HepG2 (cell line): ENCODE measurements at regions not wholly inside any gene's neighbourhood (a gene's known extent, or its start where the extent isn't known, plus 50 kb on each side); places are given as distances from the start of the nearest gene placed in this dataset.

Experiments used
- ATAC-seq: fragments of 200-7000 bp; cut with Tn5 transposase; 3 replicates; pipeline ENCODE4 v1.9.1; 2020; ENCODE audit warnings: mild to moderate bottlenecking, moderate library complexity
- BruUV-seq: library from RNA; stranded (reverse); fragments of 400-500 nt; replicated peaks from 2 replicates; lab custom pipeline; 2021; lab: Mats Ljungman, UMichigan
- CTCF ChIA-PET: fragments of 300-600 bp; formaldehyde crosslinking; extraction: SDS; loops from one replicate; lab custom pipeline; 2021; ENCODE audit warnings: low total read pairs, inconsistent platforms, low intra/inter-chr PET ratio; lab: Yijun Ruan, JAX
- POLR2A ChIA-PET: fragments of 350-600 bp; sonication (Branson Sonifier 250); formaldehyde crosslinking; loops from one replicate; lab custom pipeline; 2020; ENCODE audit warnings: antibody characterized with exemption, inconsistent platforms; lab: Yijun Ruan, JAX
- DNase-seq: peaks from one replicate; pipeline ENCODE4 v3.0.0-alpha.2; 2015; ENCODE audit warnings: low spot score
- FAIRE-seq: peaks from 3 replicates; lab custom pipeline; 2011; peaks lifted over from hg19 to GRCh38; lab: Jason Lieb, UNC
- H2AFZ ChIP-seq: one replicate; pipeline ENCODE4 v1.6.1; 2011; ENCODE audit warnings: low read length, inconsistent platforms
- H3K27ac ChIP-seq: fragments of 300-600 bp; 3 replicates; pipeline ENCODE4 v1.8.0; 2011; ENCODE audit warnings: mixed run types, mild to moderate bottlenecking, mixed read lengths, low read length, inconsistent platforms; ENCODE audit not compliant: insufficient read depth; ENCODE audit errors: extremely low read length
- H3K27me3 ChIP-seq, 2 experiments: fragments of 200-600 bp in 1 of 2; 2 replicates in 1 of 2; 3 replicates in 1 of 2; pipeline versions ENCODE4 v1.6.0 to v1.8.0; 2011; ENCODE audit warnings: low read length in 2 of 2, mild to moderate bottlenecking in 2 of 2, moderate library complexity in 2 of 2, inconsistent platforms in 1 of 2; ENCODE audit not compliant: insufficient read depth in 2 of 2, control insufficient read depth in 1 of 2
- H3K36me3 ChIP-seq, 2 experiments: fragments of 200-600 bp in 1 of 2; replicated peaks in 1 of 2; 2 replicates in 1 of 2; 3 replicates in 1 of 2; pipeline versions ENCODE4 v1.5.1 to v1.8.0; 2011; ENCODE audit warnings: low read length in 2 of 2, inconsistent platforms in 1 of 2; ENCODE audit not compliant: insufficient read depth in 2 of 2, control insufficient read depth in 1 of 2
- H3K4me1 ChIP-seq: 2 replicates; pipeline ENCODE4 v1.5.1; 2012; ENCODE audit warnings: low read length, inconsistent platforms; ENCODE audit not compliant: insufficient read depth
- H3K4me2 ChIP-seq: 2 replicates; pipeline ENCODE4 v1.6.0; 2011; ENCODE audit warnings: low read depth, low read length, inconsistent platforms
- H3K4me3 ChIP-seq, 3 experiments: fragments of 200-600 bp in 1 of 3; sonication (generic), shearing (Covaris generic) in 1 of 3; replicated peaks in 1 of 3; 2 replicates each; pipeline ENCODE4 v1.5.1; 2011 to 2016; ENCODE audit warnings: low read length in 3 of 3, inconsistent platforms in 2 of 3, low read depth in 2 of 3, mild to moderate bottlenecking in 2 of 3, control low read depth in 1 of 3, mixed read lengths in 1 of 3; ENCODE audit not compliant: insufficient read depth in 1 of 3
- H3K79me2 ChIP-seq: one replicate; pipeline ENCODE4 v1.6.1; 2011; ENCODE audit warnings: low read length, inconsistent platforms; ENCODE audit not compliant: insufficient read depth
- H3K9ac ChIP-seq: 2 replicates; pipeline ENCODE4 v1.6.0; 2011; ENCODE audit warnings: mild to moderate bottlenecking, low read depth, low read length, inconsistent platforms; ENCODE audit not compliant: insufficient read depth
- H3K9me3 ChIP-seq: 2 replicates; pipeline ENCODE4 v1.5.1; 2012; ENCODE audit warnings: mild to moderate bottlenecking, low read length
- H4K20me1 ChIP-seq: 2 replicates; pipeline ENCODE4 v1.6.0; 2011; ENCODE audit warnings: inconsistent platforms, mild to moderate bottlenecking, low read length, moderate library complexity; ENCODE audit not compliant: insufficient read depth
- CBX5 ChIP-seq: sonication (generic); formaldehyde crosslinking; IDR thresholded peaks from 2 replicates; pipeline ENCODE4 v1.4.0; 2020; ENCODE audit warnings: missing genetic modification reagents, borderline replicate concordance
- CHCHD3 ChIP-seq: sonication (generic); formaldehyde crosslinking; IDR thresholded peaks from 2 replicates; pipeline ENCODE4 v1.8.0; 2022; ENCODE audit warnings: mild to moderate bottlenecking, missing genetic modification reagents, moderate library complexity
- CREM ChIP-seq, 2 experiments: sonication (generic) in 1 of 2; formaldehyde crosslinking in 1 of 2; IDR thresholded peaks; 2 replicates each; pipeline versions ENCODE4 v1.4.0 to v1.6.1; 2016 to 2020; ENCODE audit warnings: antibody characterized with exemption in 1 of 2, mild to moderate bottlenecking in 1 of 2, missing genetic modification reagents in 1 of 2
- FLYWCH1 ChIP-seq: sonication (generic); formaldehyde crosslinking; IDR thresholded peaks from 2 replicates; pipeline ENCODE4 v1.8.1; 2023; ENCODE audit warnings: mild to moderate bottlenecking, missing genetic modification reagents
- KLF15 ChIP-seq: sonication (generic); formaldehyde crosslinking; IDR thresholded peaks from 2 replicates; pipeline ENCODE4 v1.8.1; 2023; ENCODE audit warnings: borderline replicate concordance, mild to moderate bottlenecking, inconsistent platforms, missing genetic modification reagents, mixed read lengths
- MAFF ChIP-seq: IDR thresholded peaks from 2 replicates; pipeline ENCODE4 v1.6.1; 2011; ENCODE audit warnings: low read depth, low read length, improper control_type of control experiment
- MAFK ChIP-seq, 2 experiments: IDR thresholded peaks in 1 of 2; conservative IDR thresholded peaks in 1 of 2; 2 replicates each; pipeline ENCODE4 v1.6.1; 2011; ENCODE audit warnings: improper control_type of control experiment in 2 of 2, low read length in 2 of 2
- MEF2D ChIP-seq: sonication (generic); formaldehyde crosslinking; IDR thresholded peaks from 2 replicates; pipeline ENCODE4 v1.5.1; 2020; ENCODE audit warnings: mild to moderate bottlenecking, missing genetic modification reagents
- MIER2 ChIP-seq: IDR thresholded peaks from 2 replicates; pipeline ENCODE4 v1.6.1; 2016; ENCODE audit warnings: missing biosample characterization, missing genetic modification reagents
- NCOA2 ChIP-seq: sonication (generic); formaldehyde crosslinking; IDR thresholded peaks from 2 replicates; pipeline ENCODE4 v1.8.0; 2022; ENCODE audit warnings: inconsistent platforms
- NFATC3 ChIP-seq: sonication (generic); formaldehyde crosslinking; IDR thresholded peaks from 2 replicates; pipeline ENCODE4 v1.5.1; 2020; ENCODE audit warnings: mild to moderate bottlenecking, missing genetic modification reagents
- NFKB2 ChIP-seq: sonication (generic); formaldehyde crosslinking; IDR thresholded peaks from 2 replicates; pipeline ENCODE4 v1.4.0; 2020; ENCODE audit warnings: missing genetic modification reagents, borderline replicate concordance
- ONECUT2 ChIP-seq: sonication (generic); formaldehyde crosslinking; IDR thresholded peaks from 2 replicates; pipeline ENCODE4 v1.4.0; 2020; ENCODE audit warnings: missing genetic modification reagents
- SPEN ChIP-seq: sonication (generic); formaldehyde crosslinking; IDR thresholded peaks from 2 replicates; pipeline ENCODE4 v1.5.1; 2020; ENCODE audit warnings: low read depth, mild to moderate bottlenecking, missing genetic modification reagents
- SRSF4 ChIP-seq: fragments of 200-400 bp; formaldehyde crosslinking; IDR thresholded peaks from one replicate; pipeline ENCODE4 v1.6.1; 2018; ENCODE audit warnings: mild to moderate bottlenecking, low read depth, low read length, moderate library complexity; ENCODE audit not compliant: poor library complexity, severe bottlenecking
- STAT5B ChIP-seq: sonication (generic); formaldehyde crosslinking; IDR thresholded peaks from 2 replicates; pipeline ENCODE4 v1.4.0; 2020; ENCODE audit warnings: missing genetic modification reagents
- ZNF703 ChIP-seq: sonication (generic); formaldehyde crosslinking; IDR thresholded peaks from 2 replicates; pipeline ENCODE4 v1.5.1; 2020; ENCODE audit warnings: missing genetic modification reagents, mild to moderate bottlenecking, moderate library complexity, borderline replicate concordance
- WGBS: methylation state at CpG from one replicate; pipeline ENCODE4 v1.1.6; 2017; ENCODE audit warnings: low lambda C conversion rate; 5-methylcytosine and 5-hydroxymethylcytosine counted together
- in situ Hi-C: cut with HindIII; loops from 2 replicates; pipeline ENCODE4 v1.10.0; 2017; ENCODE audit warnings: low pct_unique_long_range_greater_than_20kb; ENCODE audit not compliant: extremely low pct_ligation_motif_present
- intact Hi-C: fragments of 100-400 bp; cut with micrococcal nuclease; formaldehyde crosslinking; loops from one replicate; pipeline ENCODE4 v1.10.0; 2022; ENCODE audit not compliant: unreplicated experiment
- TF ChIP-seq, protein P1 (sequence below): sonication (generic); formaldehyde crosslinking; IDR thresholded peaks from 2 replicates; pipeline ENCODE4 v1.8.0; 2022; ENCODE audit warnings: missing genetic modification reagents, mild to moderate bottlenecking, moderate library complexity, borderline replicate concordance
- TF ChIP-seq, protein P2 (sequence below): sonication (generic); IDR thresholded peaks from 2 replicates; pipeline ENCODE4 v1.6.1; 2016; ENCODE audit warnings: low read depth, borderline replicate concordance

DNA sequence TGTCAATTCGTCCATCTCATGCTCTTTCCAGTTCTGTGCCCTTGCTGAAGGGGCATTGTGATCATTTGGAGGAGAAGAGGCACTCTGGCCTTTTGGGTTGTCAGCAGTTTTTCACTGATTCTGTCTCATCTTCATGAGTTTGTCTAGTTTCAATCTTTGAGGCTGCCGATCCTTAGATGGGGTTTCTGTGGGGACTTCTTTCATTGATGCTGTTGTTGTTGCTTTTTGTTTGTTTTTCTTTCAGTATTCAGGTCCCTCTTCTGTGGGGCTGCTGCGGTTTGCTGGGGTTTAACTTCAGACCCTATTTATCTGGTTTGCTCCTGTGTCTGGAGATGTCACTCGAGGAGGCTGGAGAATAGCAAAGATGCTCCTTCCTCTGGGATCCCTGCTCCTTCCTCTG lies 224.3 kb downstream of the JRKL start:
- no peak for FAIRE-seq
- no peaks in the 10 kb centered on the region for H3K9me3 ChIP-seq
- no peak for ATAC-seq
- POLR2A ChIA-PET: no interaction called here
- no peaks in the 10 kb centered on the region for H3K27me3 ChIP-seq
- no peak overlapping the region for H3K4me2 ChIP-seq
- CTCF ChIA-PET: no interaction called here
- no peak overlapping the region for H3K9ac ChIP-seq
- no peaks in the 10 kb centered on the region for H3K36me3 ChIP-seq
- intact Hi-C loops: no loop called here
- BruUV-seq: no TSS peak
- TF ChIP-seq MAFK (conservative IDR thresholded peaks at IDR 0.05 in 1 of 2, IDR thresholded peaks at IDR 0.05 in 1 of 2; ENCODE audit: low read length in 2 of 2): peak; percentile 23 to 33; a peak in 2 of 4 replicates
- TF ChIP-seq SPEN (CRISPR knock-in tag): no peak
- TF ChIP-seq NCOA2 (CRISPR knock-in tag): no peak
- TF ChIP-seq FLYWCH1 (CRISPR knock-in tag): no peak
- no peak for TF ChIP-seq CBX5
- TF ChIP-seq STAT5B (CRISPR knock-in tag): no peak
- no peak for TF ChIP-seq ZNF703 (CRISPR knock-in tag)
- no peaks in the 10 kb centered on the region for H3K79me2 ChIP-seq
- no peaks in the 10 kb centered on the region for H3K4me1 ChIP-seq
- no peaks in the 10 kb centered on the region for H4K20me1 ChIP-seq
- H2AFZ ChIP-seq: no peak overlapping the region
- DNase-seq: no peak
- no peak overlapping the region for H3K27ac ChIP-seq
- 16% methylated on average over 4 of the region's 4 CpGs for WGBS
- no peak overlapping the region for H3K4me3 ChIP-seq
- in situ Hi-C loops: no loop called here

DNA sequence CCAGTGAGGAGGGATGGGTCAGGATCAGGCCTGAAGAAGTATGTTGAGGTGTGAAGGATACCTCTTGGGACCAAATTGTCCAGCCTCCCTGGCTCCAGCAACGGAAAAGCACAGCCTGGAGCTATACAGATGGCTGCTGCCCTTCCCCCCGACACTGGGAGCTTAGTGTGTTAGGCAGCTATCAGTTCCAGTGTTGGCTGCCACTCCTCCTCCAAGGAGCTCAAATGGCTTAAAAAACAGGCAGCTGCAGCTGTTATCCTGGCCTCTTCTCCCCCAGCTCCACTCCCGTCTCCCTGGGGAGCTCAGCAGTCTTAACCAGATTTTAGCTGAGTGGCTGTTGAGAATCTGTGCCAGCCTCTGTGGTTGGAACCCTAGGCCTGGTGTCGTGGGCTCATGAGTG lies 225.0 kb downstream of the JRKL start:
- ATAC-seq: no peak
- in situ Hi-C loops: no loop called here
- no peak overlapping the region for H3K27ac ChIP-seq
- DNase-seq: no peak
- H3K36me3 ChIP-seq: no peaks in the 10 kb centered on the region
- BruUV-seq: no TSS peak
- H2AFZ ChIP-seq: no peak overlapping the region
- H4K20me1 ChIP-seq: no peaks in the 10 kb centered on the region
- CTCF ChIA-PET: no interaction called here
- H3K4me3 ChIP-seq: no peak overlapping the region
- no peak for FAIRE-seq
- H3K27me3 ChIP-seq: no peaks in the 10 kb centered on the region
- POLR2A ChIA-PET: no interaction called here
- no peaks in the 10 kb centered on the region for H3K79me2 ChIP-seq
- no peak for TF ChIP-seq ZNF703 (CRISPR knock-in tag)
- TF ChIP-seq MIER2 (CRISPR knock-in tag): no peak
- TF ChIP-seq CREM (IDR thresholded peaks at IDR 0.05): no peak
- TF ChIP-seq CREM (CRISPR knock-in tag; IDR thresholded peaks at IDR 0.05): no peak
- no peak for TF ChIP-seq NFATC3 (CRISPR knock-in tag)
- no peak for TF ChIP-seq SRSF4
- TF ChIP-seq MEF2D (CRISPR knock-in tag): no peak
- TF ChIP-seq, protein P1, sequence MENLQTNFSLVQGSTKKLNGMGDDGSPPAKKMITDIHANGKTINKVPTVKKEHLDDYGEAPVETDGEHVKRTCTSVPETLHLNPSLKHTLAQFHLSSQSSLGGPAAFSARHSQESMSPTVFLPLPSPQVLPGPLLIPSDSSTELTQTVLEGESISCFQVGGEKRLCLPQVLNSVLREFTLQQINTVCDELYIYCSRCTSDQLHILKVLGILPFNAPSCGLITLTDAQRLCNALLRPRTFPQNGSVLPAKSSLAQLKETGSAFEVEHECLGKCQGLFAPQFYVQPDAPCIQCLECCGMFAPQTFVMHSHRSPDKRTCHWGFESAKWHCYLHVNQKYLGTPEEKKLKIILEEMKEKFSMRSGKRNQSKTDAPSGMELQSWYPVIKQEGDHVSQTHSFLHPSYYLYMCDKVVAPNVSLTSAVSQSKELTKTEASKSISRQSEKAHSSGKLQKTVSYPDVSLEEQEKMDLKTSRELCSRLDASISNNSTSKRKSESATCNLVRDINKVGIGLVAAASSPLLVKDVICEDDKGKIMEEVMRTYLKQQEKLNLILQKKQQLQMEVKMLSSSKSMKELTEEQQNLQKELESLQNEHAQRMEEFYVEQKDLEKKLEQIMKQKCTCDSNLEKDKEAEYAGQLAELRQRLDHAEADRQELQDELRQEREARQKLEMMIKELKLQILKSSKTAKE (CRISPR knock-in tag): no peak
- TF ChIP-seq NFKB2 (CRISPR knock-in tag): no peak
- TF ChIP-seq ONECUT2 (CRISPR knock-in tag): no peak
- no peak for TF ChIP-seq KLF15 (CRISPR knock-in tag)
- no peak for TF ChIP-seq CHCHD3 (CRISPR knock-in tag)
- TF ChIP-seq, protein P2, sequence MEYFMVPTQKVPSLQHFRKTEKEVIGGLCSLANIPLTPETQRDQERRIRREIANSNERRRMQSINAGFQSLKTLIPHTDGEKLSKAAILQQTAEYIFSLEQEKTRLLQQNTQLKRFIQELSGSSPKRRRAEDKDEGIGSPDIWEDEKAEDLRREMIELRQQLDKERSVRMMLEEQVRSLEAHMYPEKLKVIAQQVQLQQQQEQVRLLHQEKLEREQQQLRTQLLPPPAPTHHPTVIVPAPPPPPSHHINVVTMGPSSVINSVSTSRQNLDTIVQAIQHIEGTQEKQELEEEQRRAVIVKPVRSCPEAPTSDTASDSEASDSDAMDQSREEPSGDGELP: no peak
- TF ChIP-seq MAFF: no peak
- TF ChIP-seq, all 625 proteins: peak for 0
- H3K4me2 ChIP-seq: no peak overlapping the region
- no peaks in the 10 kb centered on the region for H3K9me3 ChIP-seq
- H3K9ac ChIP-seq: no peak overlapping the region
- H3K4me1 ChIP-seq: no peaks in the 10 kb centered on the region
- 0% methylated on average over 2 of the region's 4 CpGs for WGBS
- intact Hi-C loops: no loop called here
